HCT116 (cell line): ENCODE measurements at regions not wholly inside any gene's neighbourhood (a gene's known extent, or its start where the extent isn't known, plus 50 kb on each side); places are given as distances from the start of the nearest gene placed in this dataset.
"Not testable (repeated sequence)": the region's sequence is repeated elsewhere in the genome, so short reads cannot be mapped to it uniquely, and the experiment has no call there.

ENCODE experiments used
- ATAC-seq: fragments of 200-7000 bp; cut with Tn5 transposase; 2 replicates; pipeline ENCODE4 v1.9.1; 2020; ENCODE audit warnings: mild to moderate bottlenecking, moderate library complexity
- BruUV-seq: library from RNA; stranded (reverse); fragments of 400-500 nt; replicated peaks from 2 replicates; lab custom pipeline; 2021; lab: Mats Ljungman, UMichigan
- CTCF ChIA-PET: fragments of 300-600 bp; sonication (Branson Sonifier 250); formaldehyde crosslinking; loops from one replicate; lab custom pipeline; 2021; ENCODE audit warnings: antibody characterized with exemption; lab: Charles Lee
- POLR2A ChIA-PET: fragments of 300-600, 350-600 bp; sonication (Branson Sonifier 250); formaldehyde crosslinking; loops from one replicate; lab custom pipeline; 2021; ENCODE audit warnings: antibody characterized with exemption; lab: Charles Lee
- RAD21 ChIA-PET, 2 experiments: fragments of 300-600 bp; sonication (Branson Sonifier 250); formaldehyde crosslinking; loops; one replicate each; lab custom pipeline; 2023; ENCODE audit warnings: low total read pairs in 2 of 2; ENCODE audit not compliant: uncharacterized antibody in 2 of 2, unreplicated experiment in 2 of 2, low non-redundant PET in 1 of 2; lab: Charles Lee
- DNase-seq: peaks from one replicate; pipeline ENCODE4 v3.0.0-alpha.2; 2010; ENCODE audit warnings: low read depth, low spot score
- H2AFZ ChIP-seq: fragments of 200-600 bp; shearing (Covaris generic), sonication (generic); 2 replicates; pipeline ENCODE4 v1.6.1; 2017; ENCODE audit warnings: low read depth, mixed run types, mixed read lengths, antibody characterized with exemption, low read length; ENCODE audit not compliant: poor library complexity, severe bottlenecking
- H3K27ac ChIP-seq: 2 replicates; pipeline ENCODE4 v1.5.1; 2012; ENCODE audit warnings: low read depth, low read length
- H3K27me3 ChIP-seq: fragments of 200-600 bp; sonication (generic); 2 replicates; pipeline ENCODE4 v1.6.1; 2016; ENCODE audit warnings: mixed run types, low read length, mixed read lengths; ENCODE audit not compliant: insufficient read depth
- H3K36me3 ChIP-seq, 2 experiments: fragments of 200-500 bp in 1 of 2; fragments of 200-600 bp in 1 of 2; sonication (Bioruptor generic) in 1 of 2; sonication (generic) in 1 of 2; 2 replicates each; pipeline versions ENCODE4 v1.5.1 to v1.6.1; 2014 to 2016; ENCODE audit warnings: low read length in 2 of 2, inconsistent platforms in 1 of 2, mixed read lengths in 1 of 2, mixed run types in 1 of 2; ENCODE audit not compliant: insufficient read depth in 2 of 2, control insufficient read depth in 1 of 2
- H3K4me1 ChIP-seq, 2 experiments: fragments of 200-600 bp in 1 of 2; sonication (generic) in 1 of 2; 2 replicates each; pipeline versions ENCODE4 v1.5.1 to v1.6.1; 2012 to 2017; ENCODE audit warnings: low read length in 2 of 2, inconsistent platforms in 1 of 2, mild to moderate bottlenecking in 1 of 2, mixed read lengths in 1 of 2, mixed run types in 1 of 2, moderate library complexity in 1 of 2; ENCODE audit not compliant: insufficient read depth in 2 of 2, control insufficient read depth in 1 of 2
- H3K4me2 ChIP-seq: fragments of 200-600 bp; sonication (generic); 2 replicates; pipeline ENCODE4 v1.6.1; 2017; ENCODE audit warnings: mixed run types, low read length, mixed read lengths
- H3K4me3 ChIP-seq, 2 experiments: fragments of 200-600 bp in 1 of 2; sonication (generic) in 1 of 2; replicated peaks in 1 of 2; 2 replicates each; pipeline ENCODE4 v1.5.1; 2011 to 2016; ENCODE audit warnings: low read length in 2 of 2, control low read depth in 1 of 2, low read depth in 1 of 2, mild to moderate bottlenecking in 1 of 2, mixed read lengths in 1 of 2, mixed run types in 1 of 2
- H3K79me2 ChIP-seq: fragments of 200-600 bp; sonication (generic); 2 replicates; pipeline ENCODE4 v1.6.1; 2017; ENCODE audit warnings: mild to moderate bottlenecking, mixed run types, low read length, moderate library complexity, mixed read lengths; ENCODE audit not compliant: insufficient read depth
- H3K9ac ChIP-seq: fragments of 200-600 bp; sonication (generic); 2 replicates; pipeline ENCODE4 v1.6.1; 2016; ENCODE audit warnings: low read length, mixed read lengths
- H3K9me2 ChIP-seq: fragments of 200-600 bp; sonication (generic), shearing (Covaris generic); 2 replicates; pipeline ENCODE4 v1.6.1; 2017; ENCODE audit warnings: mixed run types, mild to moderate bottlenecking, moderate library complexity; ENCODE audit not compliant: insufficient read depth
- H3K9me3 ChIP-seq, 2 experiments: fragments of 200-500 bp in 1 of 2; fragments of 200-600 bp in 1 of 2; sonication (Bioruptor generic) in 1 of 2; sonication (generic) in 1 of 2; 2 replicates each; pipeline ENCODE4 v1.6.1; 2014 to 2017; ENCODE audit warnings: low read length in 2 of 2, mixed read lengths in 2 of 2, inconsistent platforms in 1 of 2, low read depth in 1 of 2, mild to moderate bottlenecking in 1 of 2, mixed run types in 1 of 2, moderate library complexity in 1 of 2; ENCODE audit not compliant: control insufficient read depth in 1 of 2, insufficient read depth in 1 of 2
- H4K20me1 ChIP-seq: fragments of 200-600 bp; sonication (generic), shearing (Covaris generic); 2 replicates; pipeline ENCODE4 v1.6.1; 2017; ENCODE audit warnings: mixed run types, mild to moderate bottlenecking, moderate library complexity; ENCODE audit not compliant: insufficient read depth
- CBX3 ChIP-seq: IDR thresholded peaks from 2 replicates; pipeline ENCODE4 v1.6.1; 2012; ENCODE audit warnings: low read depth
- ELF1 ChIP-seq: IDR thresholded peaks from 2 replicates; pipeline ENCODE4 v1.6.1; 2012; ENCODE audit warnings: low read depth, borderline replicate concordance
- RAD21 ChIP-seq: IDR thresholded peaks from 2 replicates; pipeline ENCODE4 v1.6.1; 2012; ENCODE audit warnings: low read depth, mild to moderate bottlenecking
- SIN3A ChIP-seq: IDR thresholded peaks from 2 replicates; pipeline ENCODE4 v1.6.1; 2012; ENCODE audit warnings: low read depth
- SRF ChIP-seq: IDR thresholded peaks from 2 replicates; pipeline ENCODE4 v1.6.1; 2012; ENCODE audit warnings: low read depth
- ZNF274 ChIP-seq: fragments of 200-500 bp; sonication (Bioruptor generic); IDR thresholded peaks from 2 replicates; pipeline ENCODE4 v1.6.1; 2014; ENCODE audit warnings: mild to moderate bottlenecking, low read depth, low read length, inconsistent platforms
- intact Hi-C: fragments of 100-400 bp; cut with micrococcal nuclease; formaldehyde crosslinking; loops from 2 replicates; pipeline ENCODE4 v1.10.0; 2022
- TF ChIP-seq, protein P1 (sequence below), 3 experiments: fragments of 200-600 bp in 1 of 3; sonication (generic) in 1 of 3; IDR thresholded peaks in 2 of 3; conservative IDR thresholded peaks in 1 of 3; 2 replicates each; pipeline ENCODE4 v1.5.1; 2012 to 2017; ENCODE audit warnings: low read depth in 2 of 3, low read length in 2 of 3, antibody characterized with exemption in 1 of 3, borderline replicate concordance in 1 of 3, control low read depth in 1 of 3, mild to moderate bottlenecking in 1 of 3, mixed read lengths in 1 of 3, mixed run types in 1 of 3, moderate library complexity in 1 of 3; ENCODE audit not compliant: insufficient read depth in 1 of 3

DNA sequence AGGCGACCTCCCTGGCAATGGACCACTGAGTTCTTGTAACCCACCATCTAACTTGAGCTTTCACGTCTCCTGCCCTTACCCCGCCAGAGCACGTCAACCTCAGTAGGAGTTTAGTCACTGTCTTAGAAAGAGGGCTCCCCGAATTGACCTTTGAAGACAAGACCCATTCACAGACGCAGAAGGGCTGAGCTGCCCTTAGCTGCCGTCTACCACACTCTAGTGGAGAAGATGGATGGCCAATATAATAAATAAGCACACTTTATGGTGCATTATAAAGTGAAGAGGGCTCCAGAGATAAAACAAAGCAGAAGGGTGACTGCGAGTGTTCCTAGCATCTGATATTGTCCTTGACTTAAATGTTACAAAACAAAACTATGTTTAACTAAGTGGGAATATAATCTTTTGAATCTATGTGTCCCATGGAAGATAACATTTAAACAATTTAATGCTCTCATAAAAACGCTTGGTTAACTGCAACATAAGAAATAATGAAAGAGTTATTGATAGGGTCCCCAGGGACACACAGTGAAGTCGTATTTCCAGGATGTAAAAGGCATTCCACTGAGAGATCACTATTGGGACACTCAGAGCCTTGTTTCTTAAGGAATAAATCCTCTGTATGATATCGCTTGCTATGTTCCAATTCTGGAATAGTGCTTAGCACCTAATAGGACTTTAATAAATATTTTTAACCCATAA is 261.1 kb downstream of the THBS2 start:
- ChIA-PET CTCF (interaction anchor here (0.8 kb wide), 1 partner anchor 36 kb away, joined by 4 read pairs; no protein-coding TSS in a partner anchor), POLR2A (no interaction called here), RAD21 (no interaction called here)
- DNase-seq (no peak), ATAC-seq (no peak)
- Histone ChIP-seq H2AFZ (no peak overlapping the region), H3K9me2 (no peaks in the 10 kb centered on the region), H3K9ac (no peak overlapping the region), H3K4me2 (no peak overlapping the region), H4K20me1 (no peaks in the 10 kb centered on the region), H3K4me1 (no peaks in the 10 kb centered on the region), H3K36me3 (no peaks in the 10 kb centered on the region), H3K9me3 (no peaks in the 10 kb centered on the region), H3K27me3 (no peaks in the 10 kb centered on the region), H3K27ac (no peak overlapping the region), H3K79me2 (no peaks in the 10 kb centered on the region), H3K4me3 (no peak overlapping the region)
- intact Hi-C loops: no loop called here
- TF ChIP-seq ELF1 (no peak), CBX3 (no peak), SRF (no peak), ZNF274 (no peak), SIN3A (no peak)
- TF ChIP-seq, protein P1, sequence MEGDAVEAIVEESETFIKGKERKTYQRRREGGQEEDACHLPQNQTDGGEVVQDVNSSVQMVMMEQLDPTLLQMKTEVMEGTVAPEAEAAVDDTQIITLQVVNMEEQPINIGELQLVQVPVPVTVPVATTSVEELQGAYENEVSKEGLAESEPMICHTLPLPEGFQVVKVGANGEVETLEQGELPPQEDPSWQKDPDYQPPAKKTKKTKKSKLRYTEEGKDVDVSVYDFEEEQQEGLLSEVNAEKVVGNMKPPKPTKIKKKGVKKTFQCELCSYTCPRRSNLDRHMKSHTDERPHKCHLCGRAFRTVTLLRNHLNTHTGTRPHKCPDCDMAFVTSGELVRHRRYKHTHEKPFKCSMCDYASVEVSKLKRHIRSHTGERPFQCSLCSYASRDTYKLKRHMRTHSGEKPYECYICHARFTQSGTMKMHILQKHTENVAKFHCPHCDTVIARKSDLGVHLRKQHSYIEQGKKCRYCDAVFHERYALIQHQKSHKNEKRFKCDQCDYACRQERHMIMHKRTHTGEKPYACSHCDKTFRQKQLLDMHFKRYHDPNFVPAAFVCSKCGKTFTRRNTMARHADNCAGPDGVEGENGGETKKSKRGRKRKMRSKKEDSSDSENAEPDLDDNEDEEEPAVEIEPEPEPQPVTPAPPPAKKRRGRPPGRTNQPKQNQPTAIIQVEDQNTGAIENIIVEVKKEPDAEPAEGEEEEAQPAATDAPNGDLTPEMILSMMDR (IDR thresholded peaks at IDR 0.05 in 2 of 3, conservative IDR thresholded peaks at IDR 0.05 in 1 of 3; ENCODE audit: borderline replicate concordance in 1 of 3, insufficient read depth in 1 of 3, low read depth in 2 of 3, low read length in 2 of 3): no peak
- BruUV-seq: no TSS peak

DNA sequence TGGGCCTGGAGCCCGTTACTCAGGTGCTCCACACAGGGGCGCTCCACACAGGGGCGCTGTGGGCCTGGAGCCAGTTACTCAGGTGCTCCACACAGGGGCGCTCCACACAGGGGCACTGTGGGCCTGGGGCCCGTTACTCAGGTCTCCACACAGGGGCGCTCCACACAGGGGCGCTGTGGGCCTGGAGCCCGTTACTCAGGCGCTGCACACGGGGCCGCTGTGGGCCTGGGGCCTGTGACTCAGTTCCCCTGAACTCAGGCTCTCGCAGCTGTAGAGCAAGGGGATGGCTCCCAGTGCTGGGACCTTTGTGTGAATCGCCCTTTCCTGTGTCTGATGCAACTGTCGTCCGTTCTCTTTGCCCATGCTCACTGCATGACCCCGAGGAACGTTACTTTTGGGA is 262.0 kb downstream of the THBS2 start:
- H3K4me3 ChIP-seq, RAD21 ChIA-PET, H2AFZ ChIP-seq, POLR2A ChIA-PET, H3K27ac ChIP-seq, H4K20me1 ChIP-seq, H3K36me3 ChIP-seq, BruUV-seq, H3K4me1 ChIP-seq, H3K9ac ChIP-seq, H3K9me2 ChIP-seq, intact Hi-C loops, H3K79me2 ChIP-seq, H3K9me3 ChIP-seq, DNase-seq, H3K4me2 ChIP-seq, H3K27me3 ChIP-seq, ATAC-seq: not testable (repeated sequence)
- CTCF ChIA-PET: interaction anchor here (0.8 kb wide), 1 partner anchor 35 kb away, joined by 4 read pairs; no protein-coding TSS in a partner anchor
- TF ChIP-seq, protein P1 (IDR thresholded peaks at IDR 0.05 in 2 of 3, conservative IDR thresholded peaks at IDR 0.05 in 1 of 3; ENCODE audit: borderline replicate concordance in 1 of 3, insufficient read depth in 1 of 3, low read depth in 2 of 3, low read length in 2 of 3): peak; percentile 4 to 91 (median 29); a peak in 5 of 6 replicates
- peak; percentile 35; the same call in 1 of the 2 replicates for TF ChIP-seq RAD21
